ENCODE measurements at regions not wholly inside any gene's neighbourhood (a gene's known extent, or its start where the extent isn't known, plus 50 kb on each side); places are given as distances from the start of the nearest gene placed in this dataset.
"Not testable (repeated sequence)": the region's sequence is repeated elsewhere in the genome, so short reads cannot be mapped to it uniquely, and the experiment has no call there.

GRCh38 chr7:114108510-114108909 is 189.7 kb upstream of the PPP1R3A start:
- no peak for DNase-seq

GRCh38 chr7:114107522-114107921 is 188.7 kb upstream of the PPP1R3A start:
- DNase-seq: no peak

GRCh38 chr7:114104035-114104434 is 185.2 kb upstream of the PPP1R3A start:
- DNase-seq: no peak

- DNase-seq: no peak
These were observed 184.2 kb upstream of the PPP1R3A start for GRCh38 chr7:114102996-114103395.

GRCh38 chr7:114102131-114102530 is 183.3 kb upstream of the PPP1R3A start:
- DNase-seq: no peak

GRCh38 chr7:114100810-114101209 is 182.0 kb upstream of the PPP1R3A start:
- DNase-seq: no peak

- DNase-seq: no peak
These were observed 180.5 kb upstream of the PPP1R3A start for GRCh38 chr7:114099337-114099736.

GRCh38 chr7:114095885-114096284 is 177.1 kb upstream of the PPP1R3A start:
- DNase-seq: no peak

GRCh38 chr7:114088470-114088940 is 169.7 kb upstream of the PPP1R3A start:
- no peak for DNase-seq

GRCh38 chr7:114087653-114088469 is 169.1 kb upstream of the PPP1R3A start:
- DNase-seq: no peak

GRCh38 chr7:114086914-114087652 is 168.3 kb upstream of the PPP1R3A start:
- no peak for DNase-seq

GRCh38 chr7:114086537-114086913 is 167.7 kb upstream of the PPP1R3A start:
- DNase-seq: no peak

- peak; percentile 41 for DNase-seq
These were observed 167.0 kb upstream of the PPP1R3A start for GRCh38 chr7:114085592-114086501.

- DNase-seq: no peak
These were observed 166.4 kb upstream of the PPP1R3A start for GRCh38 chr7:114085313-114085591.

GRCh38 chr7:114084472-114085312 is 165.9 kb upstream of the PPP1R3A start:
- no peak for DNase-seq

GRCh38 chr7:114084002-114084471 is 165.2 kb upstream of the PPP1R3A start:
- no peak for DNase-seq

GRCh38 chr7:114083166-114084001 is 164.6 kb upstream of the PPP1R3A start:
- no peak for DNase-seq

- DNase-seq: no peak
These were observed 163.9 kb upstream of the PPP1R3A start for GRCh38 chr7:114082642-114083165.

GRCh38 chr7:114081606-114082425 is 163.0 kb upstream of the PPP1R3A start:
- no peak for DNase-seq

GRCh38 chr7:114077158-114077524 is 158.3 kb upstream of the PPP1R3A start:
- DNase-seq: not testable (repeated sequence)
